GM12872 (cell line): ENCODE measurements at regions not wholly inside any gene's neighbourhood (a gene's known extent, or its start where the extent isn't known, plus 50 kb on each side); places are given as distances from the start of the nearest gene placed in this dataset.

Experiments used
- TF ChIP-seq, protein P1 (sequence below): IDR thresholded peaks from 3 replicates; pipeline ENCODE4 v1.5.1; 2011; ENCODE audit warnings: low read depth, mild to moderate bottlenecking, low read length, moderate library complexity; ENCODE audit not compliant: insufficient read depth

DNA sequence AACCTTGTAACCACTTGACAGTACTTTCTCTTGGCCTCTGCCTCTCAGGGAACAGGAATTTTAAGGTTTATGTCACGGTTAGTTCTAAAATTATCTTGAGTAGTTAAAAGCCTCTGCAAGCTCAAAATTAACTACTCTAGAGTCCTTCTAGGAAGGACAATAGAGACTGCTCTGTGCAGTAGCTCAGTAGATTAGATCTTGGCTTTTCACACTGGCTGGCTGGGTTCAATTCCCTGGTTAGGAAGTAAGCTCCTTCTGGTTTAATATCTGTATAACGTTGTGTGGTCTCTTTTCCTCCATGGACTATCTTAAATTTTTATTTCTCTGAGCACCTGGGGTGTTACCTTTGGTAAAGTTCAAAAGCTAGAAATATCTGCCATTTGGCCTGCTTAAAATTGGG is 109.2 kb downstream of the AASDHPPT start:
- TF ChIP-seq, protein P1, sequence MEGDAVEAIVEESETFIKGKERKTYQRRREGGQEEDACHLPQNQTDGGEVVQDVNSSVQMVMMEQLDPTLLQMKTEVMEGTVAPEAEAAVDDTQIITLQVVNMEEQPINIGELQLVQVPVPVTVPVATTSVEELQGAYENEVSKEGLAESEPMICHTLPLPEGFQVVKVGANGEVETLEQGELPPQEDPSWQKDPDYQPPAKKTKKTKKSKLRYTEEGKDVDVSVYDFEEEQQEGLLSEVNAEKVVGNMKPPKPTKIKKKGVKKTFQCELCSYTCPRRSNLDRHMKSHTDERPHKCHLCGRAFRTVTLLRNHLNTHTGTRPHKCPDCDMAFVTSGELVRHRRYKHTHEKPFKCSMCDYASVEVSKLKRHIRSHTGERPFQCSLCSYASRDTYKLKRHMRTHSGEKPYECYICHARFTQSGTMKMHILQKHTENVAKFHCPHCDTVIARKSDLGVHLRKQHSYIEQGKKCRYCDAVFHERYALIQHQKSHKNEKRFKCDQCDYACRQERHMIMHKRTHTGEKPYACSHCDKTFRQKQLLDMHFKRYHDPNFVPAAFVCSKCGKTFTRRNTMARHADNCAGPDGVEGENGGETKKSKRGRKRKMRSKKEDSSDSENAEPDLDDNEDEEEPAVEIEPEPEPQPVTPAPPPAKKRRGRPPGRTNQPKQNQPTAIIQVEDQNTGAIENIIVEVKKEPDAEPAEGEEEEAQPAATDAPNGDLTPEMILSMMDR = no peak

GRCh38 chr11:106187860-106188456 is 110.5 kb downstream of the AASDHPPT start:
- TF ChIP-seq, protein P1 = no peak

DNA sequence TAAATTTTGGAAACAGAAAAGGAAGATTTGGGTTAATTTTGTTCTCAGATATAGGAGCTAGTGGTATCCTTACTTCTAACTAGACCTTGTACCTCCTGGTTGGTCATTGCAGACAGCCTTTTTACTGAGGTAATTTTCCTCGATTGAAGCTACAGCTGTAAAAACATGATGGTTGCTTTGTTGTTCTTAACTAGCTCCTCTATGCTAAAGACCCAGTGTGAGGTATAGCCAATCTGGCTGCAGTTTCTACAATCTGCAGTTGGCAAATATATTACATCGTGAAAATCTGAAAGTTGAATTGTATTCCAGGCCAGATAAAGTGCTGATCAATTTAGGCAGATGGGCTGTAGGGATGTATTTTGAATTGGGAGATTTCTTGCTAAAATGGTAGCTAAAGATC is 116.5 kb downstream of the AASDHPPT start:
- TF ChIP-seq, protein P1 = no peak

GRCh38 chr11:106197438-106197837 is 120.0 kb downstream of the AASDHPPT start:
- TF ChIP-seq, protein P1 = no peak

DNA sequence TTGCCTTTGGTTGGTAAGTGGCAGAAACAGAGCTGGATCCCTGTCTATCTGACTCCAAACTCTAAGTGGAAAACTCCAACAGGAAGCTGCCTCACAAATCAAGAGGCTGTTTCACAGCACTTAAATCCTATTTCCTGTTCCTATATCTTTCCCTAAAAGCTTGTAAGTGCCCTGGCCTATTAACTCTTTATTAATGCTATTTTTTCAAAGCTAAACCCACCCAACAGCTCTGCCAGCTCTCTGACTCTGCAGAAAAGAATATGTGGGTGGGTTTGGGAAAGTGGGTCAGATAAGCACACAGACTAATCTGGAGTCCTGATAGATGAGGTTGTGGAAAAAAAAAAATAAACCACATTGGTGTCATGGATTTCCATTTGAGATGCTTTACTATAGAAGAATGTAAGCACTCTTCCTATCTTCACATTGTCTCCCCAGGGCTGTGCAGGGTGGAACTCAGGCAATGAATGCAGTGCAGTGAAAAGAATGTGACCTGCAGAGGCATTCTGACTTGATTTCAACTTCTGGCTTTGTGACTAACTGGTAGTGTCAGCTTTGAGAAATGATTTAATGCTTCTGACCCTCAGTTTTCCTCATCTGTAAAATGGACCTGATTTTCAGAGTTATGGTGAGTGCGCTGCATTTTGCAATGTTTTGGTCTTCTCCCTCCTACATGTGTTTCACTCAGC is 125.6 kb downstream of the AASDHPPT start:
- TF ChIP-seq, protein P1 = no peak

- TF ChIP-seq, protein P1 = no peak
These were observed 131.3 kb downstream of the AASDHPPT start for GRCh38 chr11:106208760-106209159.

DNA sequence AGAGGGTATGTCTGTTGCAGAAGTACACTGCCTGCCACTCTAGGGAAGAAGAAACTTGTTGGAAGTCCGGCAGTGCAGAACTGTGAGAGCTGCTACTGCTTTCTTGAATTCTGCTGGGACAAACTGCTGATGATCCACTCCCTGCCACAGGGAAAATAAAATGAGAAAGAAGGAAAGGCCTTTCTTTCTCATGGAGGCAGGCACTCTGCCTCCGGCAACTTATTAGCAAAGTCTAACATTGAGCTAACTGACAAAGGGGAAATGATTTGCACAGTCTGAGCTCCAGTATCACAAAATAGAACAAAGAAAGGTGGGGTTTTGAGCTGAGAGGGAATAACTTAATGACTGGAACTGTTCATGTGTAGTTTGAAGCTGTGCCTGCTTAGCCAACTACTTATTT is 134.6 kb downstream of the AASDHPPT start:
- TF ChIP-seq, protein P1 = no peak
